ENCODE measurements at regions not wholly inside any gene's neighbourhood (a gene's known extent, or its start where the extent isn't known, plus 50 kb on each side); places are given as distances from the start of the nearest gene placed in this dataset.

DNA sequence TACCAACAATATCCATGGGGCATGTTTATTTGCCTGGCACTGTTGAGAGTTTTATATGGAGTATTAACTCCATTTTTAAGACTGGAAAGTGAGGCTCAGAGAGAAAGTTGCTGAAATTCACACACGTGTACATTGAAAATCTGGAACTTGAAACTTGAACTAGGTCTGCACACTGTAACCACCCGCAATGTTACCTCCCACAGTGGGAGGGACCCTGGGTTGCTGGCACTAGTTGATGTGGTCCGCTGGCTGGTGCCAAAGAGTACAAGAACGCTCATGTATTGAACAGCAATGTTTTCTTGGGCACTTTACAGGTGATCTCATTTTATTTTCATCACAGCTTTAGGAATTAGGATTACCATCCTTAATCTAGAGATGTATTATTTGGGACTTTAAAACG, 253.2 kb downstream of the INHBA start:
- TF ChIP-seq POLR2A (IDR thresholded peaks at IDR 0.05) = no peak
- TF ChIP-seq, protein P1, sequence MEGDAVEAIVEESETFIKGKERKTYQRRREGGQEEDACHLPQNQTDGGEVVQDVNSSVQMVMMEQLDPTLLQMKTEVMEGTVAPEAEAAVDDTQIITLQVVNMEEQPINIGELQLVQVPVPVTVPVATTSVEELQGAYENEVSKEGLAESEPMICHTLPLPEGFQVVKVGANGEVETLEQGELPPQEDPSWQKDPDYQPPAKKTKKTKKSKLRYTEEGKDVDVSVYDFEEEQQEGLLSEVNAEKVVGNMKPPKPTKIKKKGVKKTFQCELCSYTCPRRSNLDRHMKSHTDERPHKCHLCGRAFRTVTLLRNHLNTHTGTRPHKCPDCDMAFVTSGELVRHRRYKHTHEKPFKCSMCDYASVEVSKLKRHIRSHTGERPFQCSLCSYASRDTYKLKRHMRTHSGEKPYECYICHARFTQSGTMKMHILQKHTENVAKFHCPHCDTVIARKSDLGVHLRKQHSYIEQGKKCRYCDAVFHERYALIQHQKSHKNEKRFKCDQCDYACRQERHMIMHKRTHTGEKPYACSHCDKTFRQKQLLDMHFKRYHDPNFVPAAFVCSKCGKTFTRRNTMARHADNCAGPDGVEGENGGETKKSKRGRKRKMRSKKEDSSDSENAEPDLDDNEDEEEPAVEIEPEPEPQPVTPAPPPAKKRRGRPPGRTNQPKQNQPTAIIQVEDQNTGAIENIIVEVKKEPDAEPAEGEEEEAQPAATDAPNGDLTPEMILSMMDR (IDR thresholded peaks at IDR 0.05) = no peak

Measured in right lobe of liver (tissue), 4 donors.